ENCODE measurements at regions not wholly inside any gene's neighbourhood (a gene's known extent, or its start where the extent isn't known, plus 50 kb on each side); places are given as distances from the start of the nearest gene placed in this dataset.
A peak's percentile ranks its signal among the peaks of the same experiment; 100 is the strongest.

DNA sequence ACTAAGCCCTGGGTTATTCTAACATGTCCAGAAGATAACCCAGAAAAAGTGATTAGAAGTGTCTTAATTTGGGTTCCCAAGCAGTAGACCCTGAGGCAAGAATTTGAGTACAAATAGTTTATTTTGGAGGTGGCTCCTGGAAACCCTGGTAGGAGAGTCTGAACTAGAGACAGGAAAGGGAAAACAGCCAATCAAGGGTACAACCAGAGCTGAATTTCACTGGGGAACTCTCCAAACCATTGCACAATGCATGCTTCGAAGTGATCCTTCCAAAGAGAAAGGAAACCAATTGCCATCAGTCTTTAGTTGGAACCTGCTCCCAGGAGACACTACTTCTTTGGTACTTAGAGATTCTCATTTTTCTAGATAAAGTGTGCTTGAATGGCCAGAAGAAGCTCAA is 361.5 kb downstream of the MBD2 start:
- H2AFZ ChIP-seq (ENCODE audit: low read length): no peak overlapping the region
- no peaks in the 10 kb centered on the region for H3K9me3 ChIP-seq (ENCODE audit: control insufficient read depth, insufficient read depth, low read depth, low read length)
- no peaks in the 10 kb centered on the region for H3K27me3 ChIP-seq (ENCODE audit: control insufficient read depth, insufficient read depth, low read length)
- H3K4me3 ChIP-seq (replicated peaks in 1 of 4; ENCODE audit: control extremely low read depth in 1 of 4, insufficient read depth in 1 of 4, low read depth in 3 of 4, low read length in 4 of 4): no peak overlapping the region
- no peaks in the 10 kb centered on the region for H3K4me1 ChIP-seq (ENCODE audit: control insufficient read depth, extremely low read depth, insufficient read depth, low read length)
- H3K36me3 ChIP-seq (ENCODE audit: control insufficient read depth, insufficient read depth, low read length): no peaks in the 10 kb centered on the region
- no peak overlapping the region for H3K27ac ChIP-seq (ENCODE audit: insufficient read depth, low read length)
- no peak for TF ChIP-seq EZH2 (IDR thresholded peaks at IDR 0.05; ENCODE audit: low read length, missing control alignments)
- TF ChIP-seq CTCF (conservative IDR thresholded peaks at IDR 0.05 in 1 of 2, IDR thresholded peaks at IDR 0.05 in 1 of 2; ENCODE audit: low read depth in 1 of 2, low read length in 2 of 2): no peak
- H3K4me2 ChIP-seq (ENCODE audit: extremely low read depth, insufficient read depth, low read length): no peak overlapping the region
- no peaks in the 10 kb centered on the region for H4K20me1 ChIP-seq (ENCODE audit: control insufficient read depth, extremely low read depth, insufficient read depth, low read length)
- H3K9ac ChIP-seq (ENCODE audit: insufficient read depth, low read length): no peak overlapping the region
- H3K79me2 ChIP-seq (ENCODE audit: control insufficient read depth, insufficient read depth, low read length): no peaks in the 10 kb centered on the region
- no peak for DNase-seq (ENCODE audit: low read depth in 2 of 2)

- H2AFZ ChIP-seq (ENCODE audit: low read length): no peak overlapping the region
- TF ChIP-seq CTCF (conservative IDR thresholded peaks at IDR 0.05 in 1 of 2, IDR thresholded peaks at IDR 0.05 in 1 of 2; ENCODE audit: low read depth in 1 of 2, low read length in 2 of 2) (no peak), EZH2 (IDR thresholded peaks at IDR 0.05; ENCODE audit: low read length, missing control alignments) (no peak)
- H4K20me1 ChIP-seq (ENCODE audit: control insufficient read depth, extremely low read depth, insufficient read depth, low read length): no peaks in the 10 kb centered on the region
- no peaks in the 10 kb centered on the region for H3K27me3 ChIP-seq (ENCODE audit: control insufficient read depth, insufficient read depth, low read length)
- no peak overlapping the region for H3K27ac ChIP-seq (ENCODE audit: insufficient read depth, low read length)
- peak in 1 of 2 donors; percentile 20 for DNase-seq (ENCODE audit: low read depth in 2 of 2)
- no peak overlapping the region for H3K4me2 ChIP-seq (ENCODE audit: extremely low read depth, insufficient read depth, low read length)
- no peaks in the 10 kb centered on the region for H3K36me3 ChIP-seq (ENCODE audit: control insufficient read depth, insufficient read depth, low read length)
- H3K79me2 ChIP-seq (ENCODE audit: control insufficient read depth, insufficient read depth, low read length): no peaks in the 10 kb centered on the region
- no peaks in the 10 kb centered on the region for H3K4me1 ChIP-seq (ENCODE audit: control insufficient read depth, extremely low read depth, insufficient read depth, low read length)
- H3K9me3 ChIP-seq (ENCODE audit: control insufficient read depth, insufficient read depth, low read depth, low read length): no peaks in the 10 kb centered on the region
- no peak overlapping the region for H3K4me3 ChIP-seq (replicated peaks in 1 of 4; ENCODE audit: control extremely low read depth in 1 of 4, insufficient read depth in 1 of 4, low read depth in 3 of 4, low read length in 4 of 4)
- H3K9ac ChIP-seq (ENCODE audit: insufficient read depth, low read length): no peak overlapping the region
Observed at GRCh38 chr18:53861185-53861584, 363.3 kb downstream of the MBD2 start.

- Histone ChIP-seq H3K4me2 (ENCODE audit: extremely low read depth, insufficient read depth, low read length) (no peak overlapping the region), H3K27me3 (ENCODE audit: control insufficient read depth, insufficient read depth, low read length) (no peaks in the 10 kb centered on the region), H3K9ac (ENCODE audit: insufficient read depth, low read length) (no peak overlapping the region), H3K4me1 (ENCODE audit: control insufficient read depth, extremely low read depth, insufficient read depth, low read length) (no peaks in the 10 kb centered on the region), H4K20me1 (ENCODE audit: control insufficient read depth, extremely low read depth, insufficient read depth, low read length) (no peaks in the 10 kb centered on the region), H3K79me2 (ENCODE audit: control insufficient read depth, insufficient read depth, low read length) (no peaks in the 10 kb centered on the region), H3K4me3 (replicated peaks in 1 of 4; ENCODE audit: control extremely low read depth in 1 of 4, insufficient read depth in 1 of 4, low read depth in 3 of 4, low read length in 4 of 4) (no peak overlapping the region), H3K9me3 (ENCODE audit: control insufficient read depth, insufficient read depth, low read depth, low read length) (no peaks in the 10 kb centered on the region), H2AFZ (ENCODE audit: low read length) (no peak overlapping the region), H3K27ac (ENCODE audit: insufficient read depth, low read length) (no peak overlapping the region), H3K36me3 (ENCODE audit: control insufficient read depth, insufficient read depth, low read length) (no peaks in the 10 kb centered on the region)
- no peak for DNase-seq (ENCODE audit: low read depth in 2 of 2)
- TF ChIP-seq EZH2 (IDR thresholded peaks at IDR 0.05; ENCODE audit: low read length, missing control alignments): no peak
- TF ChIP-seq CTCF (conservative IDR thresholded peaks at IDR 0.05 in 1 of 2, IDR thresholded peaks at IDR 0.05 in 1 of 2; ENCODE audit: low read depth in 1 of 2, low read length in 2 of 2): no peak
Observed at GRCh38 chr18:53859764-53860163, 364.7 kb downstream of the MBD2 start.

Data from fibroblast of lung (primary cell).